HEK293T (cell line): ENCODE measurements at regions not wholly inside any gene's neighbourhood (a gene's known extent, or its start where the extent isn't known, plus 50 kb on each side); places are given as distances from the start of the nearest gene placed in this dataset.

ENCODE experiments used
- ARNT ChIP-seq: fragments of 450-650 bp; IDR thresholded peaks from 2 replicates; pipeline ENCODE4 v1.6.1; 2017; ENCODE audit warnings: mild to moderate bottlenecking
- BHLHE40 ChIP-seq: fragments of 450-650 bp; IDR thresholded peaks from 2 replicates; pipeline ENCODE4 v1.6.1; 2016; ENCODE audit warnings: mild to moderate bottlenecking, moderate library complexity, borderline replicate concordance
- ELF4 ChIP-seq: fragments of 450-650 bp; IDR thresholded peaks from 2 replicates; pipeline ENCODE4 v1.6.1; 2017; ENCODE audit warnings: antibody characterized with exemption
- FOXA1 ChIP-seq: fragments of 450-650 bp; IDR thresholded peaks from 2 replicates; pipeline ENCODE4 v1.6.1; 2016; ENCODE audit warnings: mild to moderate bottlenecking
- FOXK2 ChIP-seq: fragments of 450-650 bp; IDR thresholded peaks from 2 replicates; pipeline ENCODE4 v1.6.1; 2016; ENCODE audit warnings: mild to moderate bottlenecking
- FOXM1 ChIP-seq: fragments of 450-650 bp; IDR thresholded peaks from 2 replicates; pipeline ENCODE4 v1.6.1; 2017; ENCODE audit warnings: mild to moderate bottlenecking, borderline replicate concordance
- HDGF ChIP-seq: fragments of 450-650 bp; IDR thresholded peaks from 2 replicates; pipeline ENCODE4 v1.6.1; 2017; ENCODE audit warnings: antibody characterized with exemption, borderline replicate concordance
- L3MBTL2 ChIP-seq: fragments of 450-650 bp; conservative IDR thresholded peaks from 2 replicates; pipeline ENCODE4 v1.6.1; 2016; ENCODE audit warnings: mild to moderate bottlenecking
- NFRKB ChIP-seq: fragments of 450-650 bp; IDR thresholded peaks from 2 replicates; pipeline ENCODE4 v1.6.1; 2016; ENCODE audit warnings: mild to moderate bottlenecking, moderate library complexity
- SP1 ChIP-seq: fragments of 450-650 bp; IDR thresholded peaks from 2 replicates; pipeline ENCODE4 v1.6.1; 2017
- SUZ12 ChIP-seq: fragments of 450-650 bp; IDR thresholded peaks from 2 replicates; pipeline ENCODE4 v1.6.1; 2016; ENCODE audit warnings: mild to moderate bottlenecking
- TARDBP ChIP-seq: fragments of 450-650 bp; IDR thresholded peaks from 2 replicates; pipeline ENCODE4 v1.6.1; 2016
- ZNF384 ChIP-seq: fragments of 450-650 bp; IDR thresholded peaks from 2 replicates; pipeline ENCODE4 v1.6.1; 2016
- TF ChIP-seq, protein P1 (sequence below): fragments of 450-650 bp; IDR thresholded peaks from 2 replicates; pipeline ENCODE4 v1.6.1; 2016

DNA sequence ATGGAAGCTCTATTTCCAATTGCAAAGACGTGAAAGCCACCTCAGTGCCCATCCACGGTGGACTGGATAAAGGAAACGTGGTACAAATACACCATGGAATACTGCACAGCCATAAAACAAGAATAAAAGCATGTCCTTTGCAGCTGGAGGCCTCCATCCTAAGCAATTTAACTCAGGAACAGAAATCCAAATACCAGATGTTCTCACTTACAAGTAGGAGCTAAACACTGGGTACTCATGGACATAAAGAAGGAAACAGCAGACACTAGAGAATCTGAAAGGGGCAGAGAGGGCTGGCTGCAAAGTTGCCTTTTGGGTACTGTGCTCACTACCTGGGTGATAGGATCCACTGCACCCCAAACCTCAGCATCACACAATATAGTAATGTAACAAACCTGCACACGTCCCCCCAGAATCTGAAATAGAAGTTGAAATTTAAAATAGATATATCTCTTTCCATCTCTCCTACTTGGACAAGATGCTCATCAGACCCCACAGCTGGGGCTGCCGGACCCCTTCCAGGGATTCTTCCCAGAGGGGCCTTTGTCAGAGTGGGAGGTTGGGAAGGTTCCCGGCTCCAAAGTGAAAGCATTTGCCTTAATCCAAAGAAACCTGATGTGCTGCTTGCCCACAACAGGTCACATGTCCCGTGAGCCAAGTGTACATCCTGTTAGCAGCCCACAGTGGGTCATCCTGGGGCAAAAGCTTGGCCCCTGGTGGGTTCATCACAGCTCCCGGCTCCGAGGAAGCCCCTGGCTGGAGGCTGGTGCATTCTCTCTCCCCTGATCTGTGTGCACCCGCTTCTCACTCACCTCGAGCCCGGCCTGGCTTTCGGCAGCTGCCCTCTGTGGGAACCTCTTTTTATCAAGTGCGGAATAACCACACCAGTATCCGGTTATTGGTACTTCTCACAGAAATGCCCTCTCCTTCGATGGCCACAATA lies 172.3 kb upstream of the PPP2R2D start:
- TF ChIP-seq ZNF384, result no peak
- TF ChIP-seq SP1, result no peak
- no peak for TF ChIP-seq L3MBTL2
- no peak for TF ChIP-seq FOXM1
- no peak for TF ChIP-seq ELF4
- no peak for TF ChIP-seq HDGF
- TF ChIP-seq TARDBP, result no peak
- TF ChIP-seq, protein P1, sequence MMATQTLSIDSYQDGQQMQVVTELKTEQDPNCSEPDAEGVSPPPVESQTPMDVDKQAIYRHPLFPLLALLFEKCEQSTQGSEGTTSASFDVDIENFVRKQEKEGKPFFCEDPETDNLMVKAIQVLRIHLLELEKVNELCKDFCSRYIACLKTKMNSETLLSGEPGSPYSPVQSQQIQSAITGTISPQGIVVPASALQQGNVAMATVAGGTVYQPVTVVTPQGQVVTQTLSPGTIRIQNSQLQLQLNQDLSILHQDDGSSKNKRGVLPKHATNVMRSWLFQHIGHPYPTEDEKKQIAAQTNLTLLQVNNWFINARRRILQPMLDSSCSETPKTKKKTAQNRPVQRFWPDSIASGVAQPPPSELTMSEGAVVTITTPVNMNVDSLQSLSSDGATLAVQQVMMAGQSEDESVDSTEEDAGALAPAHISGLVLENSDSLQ, result no peak
- TF ChIP-seq SUZ12, result no peak
- TF ChIP-seq BHLHE40, result no peak
- no peak for TF ChIP-seq ARNT
- no peak for TF ChIP-seq FOXK2
- no peak for TF ChIP-seq NFRKB
- TF ChIP-seq FOXA1, result no peak
